ENCODE measurements at regions not wholly inside any gene's neighbourhood (a gene's known extent, or its start where the extent isn't known, plus 50 kb on each side); places are given as distances from the start of the nearest gene placed in this dataset.

DNA sequence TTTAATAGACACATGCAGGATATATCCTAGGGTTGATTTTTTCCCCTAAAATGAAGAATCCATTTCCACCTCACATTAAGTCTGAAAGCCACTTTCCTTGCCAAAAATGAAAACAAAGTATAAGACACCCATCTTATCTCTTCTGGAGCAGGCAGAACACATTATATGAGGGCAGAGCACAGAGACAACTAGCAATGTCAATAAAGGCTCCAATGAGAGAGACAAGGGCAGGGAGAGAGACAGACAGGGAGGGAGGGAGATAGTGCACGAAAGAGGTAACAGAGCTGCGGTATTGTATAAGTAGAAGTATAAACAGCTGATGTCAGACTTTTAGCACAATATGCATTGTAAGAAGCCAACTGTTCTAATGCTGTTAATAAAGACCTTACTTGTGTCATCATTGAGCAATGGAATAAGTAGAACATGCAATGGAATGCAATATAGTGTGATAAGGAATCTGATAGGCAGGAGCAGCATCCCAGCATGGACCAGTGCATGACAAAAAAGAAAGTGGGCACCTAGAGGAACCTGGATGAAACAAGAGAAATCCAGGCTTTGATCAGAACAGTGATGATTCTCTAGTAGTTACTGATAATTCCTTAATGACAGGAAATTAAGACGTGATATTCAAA lies 150.6 kb upstream of the TCF4 start:
- H3K4me3 ChIP-seq (ENCODE audit: low read depth, low read length), result no peak overlapping the region
- no peaks in the 10 kb centered on the region for H3K27me3 ChIP-seq (ENCODE audit: control insufficient read depth, insufficient read depth, low read length)
- ChIA-PET POLR2A (no interaction called here), CTCF (no interaction called here)
- DNase-seq (ENCODE audit: low read depth), result no peak
- H3K36me3 ChIP-seq (ENCODE audit: control insufficient read depth, insufficient read depth, low read length), result no peaks in the 10 kb centered on the region
- TF ChIP-seq, protein P1, sequence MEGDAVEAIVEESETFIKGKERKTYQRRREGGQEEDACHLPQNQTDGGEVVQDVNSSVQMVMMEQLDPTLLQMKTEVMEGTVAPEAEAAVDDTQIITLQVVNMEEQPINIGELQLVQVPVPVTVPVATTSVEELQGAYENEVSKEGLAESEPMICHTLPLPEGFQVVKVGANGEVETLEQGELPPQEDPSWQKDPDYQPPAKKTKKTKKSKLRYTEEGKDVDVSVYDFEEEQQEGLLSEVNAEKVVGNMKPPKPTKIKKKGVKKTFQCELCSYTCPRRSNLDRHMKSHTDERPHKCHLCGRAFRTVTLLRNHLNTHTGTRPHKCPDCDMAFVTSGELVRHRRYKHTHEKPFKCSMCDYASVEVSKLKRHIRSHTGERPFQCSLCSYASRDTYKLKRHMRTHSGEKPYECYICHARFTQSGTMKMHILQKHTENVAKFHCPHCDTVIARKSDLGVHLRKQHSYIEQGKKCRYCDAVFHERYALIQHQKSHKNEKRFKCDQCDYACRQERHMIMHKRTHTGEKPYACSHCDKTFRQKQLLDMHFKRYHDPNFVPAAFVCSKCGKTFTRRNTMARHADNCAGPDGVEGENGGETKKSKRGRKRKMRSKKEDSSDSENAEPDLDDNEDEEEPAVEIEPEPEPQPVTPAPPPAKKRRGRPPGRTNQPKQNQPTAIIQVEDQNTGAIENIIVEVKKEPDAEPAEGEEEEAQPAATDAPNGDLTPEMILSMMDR (IDR thresholded peaks at IDR 0.05; ENCODE audit: insufficient read depth, low read depth, low read length), result no peak

DNA sequence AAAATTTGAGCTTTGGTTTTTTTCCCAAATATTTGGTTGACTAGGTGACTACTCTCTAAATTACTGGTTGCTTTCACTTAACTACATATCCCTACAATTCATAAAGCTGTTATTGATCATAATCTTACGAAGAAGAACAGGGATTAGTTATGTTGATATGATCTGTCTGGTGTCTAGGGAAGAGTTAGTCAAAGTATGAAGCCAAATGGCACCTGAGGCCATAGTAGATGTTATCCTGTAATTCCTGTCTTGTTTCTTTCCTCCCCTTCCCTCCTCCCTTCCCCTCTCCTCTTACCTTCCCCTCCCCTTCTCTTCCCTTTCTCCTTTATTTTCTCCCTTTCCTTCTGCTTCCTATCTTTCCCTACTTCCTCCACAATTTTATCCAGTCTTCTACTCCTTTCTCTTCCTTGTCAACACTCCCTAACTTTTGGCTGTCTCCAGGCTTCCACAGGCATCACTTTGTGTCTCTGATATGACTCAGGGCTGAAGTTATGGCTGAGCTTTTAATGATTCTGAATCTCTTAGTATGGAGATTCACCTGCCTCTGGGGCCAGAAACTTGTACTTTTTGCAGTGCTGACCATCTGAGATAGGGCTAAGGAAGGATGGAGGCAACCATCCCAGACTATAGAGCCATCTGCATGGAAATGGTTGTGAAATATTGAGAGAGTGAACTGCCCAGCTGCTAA lies 149.9 kb upstream of the TCF4 start:
- ChIA-PET CTCF (no interaction called here), POLR2A (no interaction called here)
- H3K27me3 ChIP-seq (ENCODE audit: control insufficient read depth, insufficient read depth, low read length), result no peaks in the 10 kb centered on the region
- DNase-seq (ENCODE audit: low read depth), result no peak
- TF ChIP-seq, protein P1 (IDR thresholded peaks at IDR 0.05; ENCODE audit: insufficient read depth, low read depth, low read length), result no peak
- H3K36me3 ChIP-seq (ENCODE audit: control insufficient read depth, insufficient read depth, low read length), result no peaks in the 10 kb centered on the region
- H3K4me3 ChIP-seq (ENCODE audit: low read depth, low read length), result no peak overlapping the region

DNA sequence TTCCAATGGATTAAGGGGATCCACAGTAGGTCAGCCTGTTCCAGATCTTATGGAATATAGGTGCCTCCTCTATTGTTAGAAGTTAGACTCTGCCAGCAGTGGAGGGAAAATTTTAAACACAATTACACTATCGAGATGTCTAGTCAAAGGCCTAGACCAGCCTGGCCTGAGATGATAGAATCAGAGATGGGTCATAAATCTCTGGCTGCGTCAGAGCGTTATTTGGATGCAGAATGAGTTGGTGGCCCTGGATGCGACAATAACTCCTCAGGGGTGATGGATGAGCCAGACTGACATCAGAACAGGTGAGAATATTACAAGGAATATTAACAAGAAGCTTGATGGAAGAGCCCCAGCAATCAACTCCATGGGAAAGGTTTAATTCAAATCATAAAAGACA lies 149.3 kb upstream of the TCF4 start:
- TF ChIP-seq, protein P1 (IDR thresholded peaks at IDR 0.05; ENCODE audit: insufficient read depth, low read depth, low read length), result no peak
- no peak overlapping the region for H3K4me3 ChIP-seq (ENCODE audit: low read depth, low read length)
- no peaks in the 10 kb centered on the region for H3K27me3 ChIP-seq (ENCODE audit: control insufficient read depth, insufficient read depth, low read length)
- no peak for DNase-seq (ENCODE audit: low read depth)
- CTCF ChIA-PET, result interaction anchor here (0.7 kb wide), 1 partner anchor 640 kb away, joined by 4 read pairs; no protein-coding TSS in a partner anchor
- no peaks in the 10 kb centered on the region for H3K36me3 ChIP-seq (ENCODE audit: control insufficient read depth, insufficient read depth, low read length)
- POLR2A ChIA-PET, result no interaction called here

DNA sequence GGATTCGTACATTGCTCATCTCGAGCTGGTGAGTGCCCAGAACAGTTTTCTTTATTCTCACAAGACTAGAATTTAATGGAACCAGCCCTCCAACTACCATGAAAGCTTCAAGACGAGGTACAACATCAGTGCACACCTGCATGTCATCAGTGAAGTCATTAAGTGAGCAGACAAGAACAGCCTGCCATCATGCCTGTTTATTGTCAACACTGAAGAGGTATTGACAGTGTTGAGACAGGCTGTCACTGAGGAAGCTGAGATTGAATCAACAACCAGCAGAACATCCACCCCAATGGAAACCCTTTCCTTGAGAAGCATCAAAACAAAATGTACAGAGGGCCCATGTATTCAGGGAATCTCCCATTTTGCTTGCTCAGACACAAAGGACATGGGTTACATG lies 148.0 kb upstream of the TCF4 start:
- no peak for DNase-seq (ENCODE audit: low read depth)
- TF ChIP-seq, protein P1 (IDR thresholded peaks at IDR 0.05; ENCODE audit: insufficient read depth, low read depth, low read length), result no peak
- no peaks in the 10 kb centered on the region for H3K36me3 ChIP-seq (ENCODE audit: control insufficient read depth, insufficient read depth, low read length)
- ChIA-PET POLR2A (no interaction called here), CTCF (no interaction called here)
- H3K4me3 ChIP-seq (ENCODE audit: low read depth, low read length), result no peak overlapping the region
- H3K27me3 ChIP-seq (ENCODE audit: control insufficient read depth, insufficient read depth, low read length), result no peaks in the 10 kb centered on the region

DNA sequence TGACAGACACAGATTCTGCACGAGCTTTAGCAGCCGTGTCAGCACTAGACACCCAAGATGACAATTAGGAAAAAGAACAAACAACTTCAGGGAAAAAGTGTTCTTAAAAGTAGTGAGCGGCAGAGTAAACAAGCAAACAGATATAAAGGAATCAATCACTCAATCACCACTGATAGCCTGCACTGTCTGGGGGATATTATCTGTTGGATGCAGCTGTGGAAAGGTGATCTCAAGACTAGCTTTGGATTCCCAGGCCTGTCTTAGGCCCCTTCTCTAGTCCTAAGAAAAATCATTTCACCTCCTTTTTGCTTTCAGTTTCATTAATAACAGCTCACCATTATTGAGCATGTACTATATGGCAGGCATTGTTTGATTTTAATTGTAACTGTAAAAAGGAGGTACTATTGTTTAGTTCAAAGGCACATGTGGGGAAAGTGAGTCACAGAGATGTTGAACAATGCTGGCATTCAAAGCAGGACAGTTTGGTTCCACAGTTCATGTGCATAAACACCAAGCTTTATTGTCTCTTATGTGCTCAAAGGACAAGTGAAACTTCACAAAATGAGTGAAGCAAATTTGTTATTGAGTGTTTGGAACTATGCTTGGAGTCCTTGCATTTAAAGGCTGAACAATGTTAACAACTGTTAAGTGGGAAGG lies 147.3 kb upstream of the TCF4 start:
- Histone ChIP-seq H3K27me3 (ENCODE audit: control insufficient read depth, insufficient read depth, low read length) (no peaks in the 10 kb centered on the region), H3K36me3 (ENCODE audit: control insufficient read depth, insufficient read depth, low read length) (no peaks in the 10 kb centered on the region), H3K4me3 (ENCODE audit: low read depth, low read length) (no peak overlapping the region)
- TF ChIP-seq, protein P1 (IDR thresholded peaks at IDR 0.05; ENCODE audit: insufficient read depth, low read depth, low read length), result no peak
- ChIA-PET POLR2A (no interaction called here), CTCF (interaction anchor here (0.5 kb wide), 1 partner anchor 388 kb away, joined by 3 read pairs; no protein-coding TSS in a partner anchor)
- DNase-seq (ENCODE audit: low read depth), result no peak
